A673 (cell line): ENCODE measurements at regions not wholly inside any gene's neighbourhood (a gene's known extent, or its start where the extent isn't known, plus 50 kb on each side); places are given as distances from the start of the nearest gene placed in this dataset.

Source experiments
- CTCF ChIP-seq: fragments of 300-800, 200-600 bp; sonication (generic); conservative IDR thresholded peaks from 2 replicates; pipeline ENCODE4 v1.5.1; 2017; ENCODE audit warnings: low read depth, mild to moderate bottlenecking, antibody characterized with exemption, low read length, moderate library complexity, mixed read lengths
- EZH2 ChIP-seq: fragments of 200-600 bp; sonication (generic); IDR thresholded peaks from 2 replicates; pipeline ENCODE4 v1.6.1; 2017; ENCODE audit warnings: borderline replicate concordance, low read depth, mild to moderate bottlenecking, mixed read lengths, antibody characterized with exemption, low read length; ENCODE audit not compliant: poor library complexity, severe bottlenecking

- TF ChIP-seq CTCF (no peak), EZH2 (no peak)
Observed at GRCh38 chr6:23154159-23154558, 584.8 kb downstream of the HDGFL1 start.
